Spinal cord (tissue), 9 donors: ENCODE measurements at regions not wholly inside any gene's neighbourhood (a gene's known extent, or its start where the extent isn't known, plus 50 kb on each side); places are given as distances from the start of the nearest gene placed in this dataset.
A peak's percentile ranks its signal among the peaks of the same experiment; 100 is the strongest.

Experiments used
- DNase-seq, 6 donors: peaks; one replicate each; pipeline versions ENCODE4 v3.0.0 to v3.0.0-alpha.2; 2013 to 2015; ENCODE audit warnings: low spot score in 6 of 6, low read depth in 4 of 6
- H3K27ac ChIP-seq: one replicate; pipeline ENCODE4 v1.5.1; 2013; ENCODE audit warnings: low read depth, low read length, control low read depth
- H3K27me3 ChIP-seq: one replicate; pipeline ENCODE4 v1.6.1; 2013; ENCODE audit warnings: low read length; ENCODE audit not compliant: control insufficient read depth, insufficient read depth
- H3K36me3 ChIP-seq: one replicate; pipeline ENCODE4 v1.6.1; 2013; ENCODE audit warnings: low read length; ENCODE audit not compliant: control insufficient read depth, insufficient read depth
- H3K4me1 ChIP-seq: one replicate; pipeline ENCODE4 v1.6.1; 2013; ENCODE audit warnings: low read length; ENCODE audit not compliant: control insufficient read depth, insufficient read depth
- H3K4me3 ChIP-seq: one replicate; pipeline ENCODE4 v1.5.1; 2013; ENCODE audit warnings: low read depth, low read length, control low read depth
- H3K9me3 ChIP-seq: one replicate; pipeline ENCODE4 v1.6.1; 2013; ENCODE audit warnings: low read length; ENCODE audit not compliant: control insufficient read depth, insufficient read depth
- WGBS: methylation state at CpG from one replicate; pipeline ENCODE4 v1.1.5; 2013; ENCODE audit warnings: missing lambda C conversion rate; ENCODE audit not compliant: insufficient coverage; 5-methylcytosine and 5-hydroxymethylcytosine counted together
- donor health status: healthy.

DNA sequence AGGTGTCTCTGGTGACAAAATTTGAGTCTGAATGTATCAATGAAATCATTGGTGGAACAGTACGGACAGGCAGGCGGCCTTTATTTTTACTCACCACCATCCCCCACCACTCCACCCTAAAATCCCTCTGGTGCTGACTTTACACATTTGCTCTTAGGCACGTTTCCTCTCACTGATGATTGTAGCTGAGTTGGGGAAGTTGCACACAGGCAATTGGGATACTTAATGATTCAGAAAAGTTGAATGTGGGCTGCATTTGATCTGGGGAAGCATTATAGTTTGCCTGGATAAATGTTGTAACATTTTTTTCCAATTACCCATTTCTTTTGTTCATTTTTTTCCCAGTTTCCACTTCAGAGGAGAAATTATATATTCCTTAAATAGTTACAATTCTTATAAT is 658.4 kb downstream of the TLR4 start:
- Histone ChIP-seq H3K4me1 (no peaks in the 10 kb centered on the region), H3K9me3 (peaks cover 5% of the 10 kb centered on the region), H3K36me3 (no peaks in the 10 kb centered on the region), H3K27ac (no peak overlapping the region), H3K4me3 (no peak overlapping the region), H3K27me3 (no peaks in the 10 kb centered on the region)
- no peak for DNase-seq
- WGBS, result no CpG with 5 or more reads among the region's 3 CpGs

DNA sequence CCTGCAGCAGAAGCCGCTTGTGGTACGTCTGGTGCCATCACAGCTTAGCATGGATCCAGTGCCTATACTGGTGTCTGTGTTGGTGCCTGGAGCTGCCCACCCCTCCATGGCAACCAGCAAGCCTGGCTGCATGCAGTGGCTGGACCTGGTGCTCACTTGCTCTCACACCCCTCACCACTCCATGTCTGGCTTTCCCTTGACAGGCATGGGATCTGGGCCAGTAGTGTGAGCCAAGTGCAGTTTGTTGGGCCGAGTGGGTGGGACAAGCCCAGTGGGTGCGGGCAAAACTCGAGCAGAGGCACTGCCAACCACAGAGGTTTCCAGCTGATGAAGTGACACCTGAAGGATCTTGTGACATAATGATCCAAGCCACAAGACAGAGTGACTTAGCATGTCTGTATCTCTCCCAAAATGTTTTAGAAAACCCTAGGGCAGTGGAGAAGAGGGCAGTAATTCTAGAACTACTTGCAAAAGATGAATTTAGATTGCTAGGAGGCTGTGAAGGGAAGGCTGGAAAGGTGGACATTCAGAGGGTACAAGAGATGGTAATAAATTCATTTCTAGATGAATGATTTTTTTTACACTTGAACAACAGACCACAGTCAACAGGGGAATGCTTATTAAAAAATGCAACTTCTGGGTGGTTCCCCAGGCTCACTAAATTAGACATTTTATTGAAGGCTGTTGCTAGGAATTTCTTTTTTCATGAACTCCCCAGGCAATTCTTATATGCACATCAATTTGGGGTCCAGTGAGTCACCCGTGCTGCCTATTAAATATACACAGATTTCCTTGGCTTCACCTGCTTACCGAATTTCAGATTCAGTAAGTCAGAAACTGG is 660.3 kb downstream of the TLR4 start:
- no peak overlapping the region for H3K4me3 ChIP-seq
- H3K27ac ChIP-seq, result no peak overlapping the region
- WGBS, result 91% methylated on average over 5 of the region's 7 CpGs
- H3K36me3 ChIP-seq, result no peaks in the 10 kb centered on the region
- no peaks in the 10 kb centered on the region for H3K4me1 ChIP-seq
- no peaks in the 10 kb centered on the region for H3K27me3 ChIP-seq
- DNase-seq, result no peak
- peaks cover 5% of the 10 kb centered on the region for H3K9me3 ChIP-seq

DNA sequence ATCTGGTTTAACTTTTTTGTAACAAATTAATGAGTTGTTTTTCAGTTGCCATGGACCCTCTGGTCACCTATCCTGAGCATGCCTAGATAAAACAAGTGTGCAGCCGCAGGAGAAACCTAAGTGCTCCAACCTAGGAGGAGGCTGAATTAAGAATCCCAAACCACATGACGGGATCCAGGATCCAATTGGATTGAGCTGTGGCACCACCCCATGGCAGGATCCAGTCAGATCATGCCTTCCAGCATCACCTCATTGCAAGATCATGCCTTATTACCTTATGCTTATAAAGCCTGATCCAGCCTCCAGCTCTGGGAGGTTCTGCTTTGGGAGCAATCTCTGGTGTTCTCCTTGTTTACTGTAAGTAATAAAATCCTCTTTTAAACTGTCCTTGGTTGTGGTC is 662.0 kb downstream of the TLR4 start:
- no peak for DNase-seq
- Histone ChIP-seq H3K4me1 (no peaks in the 10 kb centered on the region), H3K9me3 (peaks cover 5% of the 10 kb centered on the region), H3K27me3 (no peaks in the 10 kb centered on the region), H3K36me3 (no peaks in the 10 kb centered on the region), H3K27ac (no peak overlapping the region), H3K4me3 (no peak overlapping the region)
- 94% methylated on average over 2 of the region's 2 CpGs for WGBS

DNA sequence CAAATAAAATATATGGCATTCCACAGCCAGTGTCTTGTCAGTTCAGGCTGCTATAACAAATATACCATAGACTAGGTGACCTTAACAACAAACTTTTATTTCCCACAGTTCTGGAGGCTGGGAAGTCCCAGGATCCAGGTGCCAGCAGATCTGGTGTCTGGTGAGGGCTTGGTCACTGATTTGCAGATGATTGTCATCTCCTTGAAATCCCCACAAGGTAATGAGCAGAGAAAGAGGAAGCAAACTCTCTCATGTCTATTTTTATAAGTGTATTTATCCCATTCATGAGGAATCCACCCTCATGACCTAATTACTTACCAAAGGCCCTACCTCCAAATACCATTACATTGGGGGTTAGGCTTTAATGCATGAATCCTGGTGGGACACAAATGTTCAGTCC is 663.2 kb downstream of the TLR4 start:
- no peaks in the 10 kb centered on the region for H3K4me1 ChIP-seq
- H3K36me3 ChIP-seq, result no peaks in the 10 kb centered on the region
- DNase-seq, result no peak
- no peak overlapping the region for H3K4me3 ChIP-seq
- peaks cover 5% of the 10 kb centered on the region for H3K9me3 ChIP-seq
- H3K27ac ChIP-seq, result no peak overlapping the region
- H3K27me3 ChIP-seq, result no peaks in the 10 kb centered on the region

DNA sequence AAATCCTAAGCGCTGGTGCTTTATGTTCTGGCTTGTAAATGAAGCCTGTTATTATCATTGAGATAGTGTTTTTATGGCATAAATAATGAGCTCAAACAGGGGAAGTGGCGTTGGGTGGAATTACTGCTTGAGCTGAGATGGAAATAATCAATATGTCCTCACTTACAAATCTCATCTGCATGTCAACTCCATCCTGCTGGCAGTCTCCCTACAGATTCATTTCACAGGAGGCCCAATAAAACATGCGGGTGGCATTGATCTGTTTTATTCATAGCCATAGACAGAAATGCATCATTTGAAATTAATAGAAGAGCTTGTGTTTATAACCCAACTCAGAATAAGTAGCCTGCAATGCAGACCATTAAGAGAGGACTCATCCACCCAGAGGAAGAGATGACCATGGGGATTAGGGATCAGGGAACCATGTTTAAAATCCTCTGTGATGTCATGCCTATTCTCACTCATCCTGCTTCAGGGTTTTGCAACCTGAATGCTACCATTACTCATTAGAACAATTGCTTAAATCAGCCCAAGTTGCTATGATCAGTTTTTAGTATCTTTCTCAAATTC is 680.4 kb downstream of the TLR4 start:
- no CpG with 5 or more reads among the region's 3 CpGs for WGBS
- Histone ChIP-seq H3K4me1 (no peaks in the 10 kb centered on the region), H3K4me3 (no peak overlapping the region), H3K9me3 (no peaks in the 10 kb centered on the region), H3K27me3 (no peaks in the 10 kb centered on the region), H3K36me3 (no peaks in the 10 kb centered on the region), H3K27ac (no peak overlapping the region)
- DNase-seq, result peak in 1 of 6 donors; percentile 65

DNA sequence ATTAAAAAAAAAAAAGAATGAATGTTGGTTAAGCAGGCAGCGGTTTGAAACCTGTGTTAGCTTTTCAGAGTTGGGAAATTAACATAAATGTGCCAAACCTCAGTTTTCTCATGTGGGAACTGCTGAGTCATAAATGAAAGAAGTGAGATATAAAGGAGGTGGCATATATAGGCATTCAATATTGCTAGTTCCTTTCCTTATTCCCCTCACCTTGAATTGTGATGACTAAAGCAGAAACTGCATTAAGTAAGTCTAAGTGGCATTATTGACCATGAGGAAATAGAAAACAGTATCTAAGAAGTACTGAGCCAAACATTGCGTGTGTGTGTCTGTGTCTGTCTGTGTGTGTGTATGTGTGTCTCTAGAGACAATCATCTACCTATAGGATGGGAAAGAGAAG is 691.2 kb downstream of the TLR4 start:
- 95% methylated on average over 2 of the region's 2 CpGs for WGBS
- H3K4me1 ChIP-seq, result no peaks in the 10 kb centered on the region
- no peak overlapping the region for H3K27ac ChIP-seq

DNA sequence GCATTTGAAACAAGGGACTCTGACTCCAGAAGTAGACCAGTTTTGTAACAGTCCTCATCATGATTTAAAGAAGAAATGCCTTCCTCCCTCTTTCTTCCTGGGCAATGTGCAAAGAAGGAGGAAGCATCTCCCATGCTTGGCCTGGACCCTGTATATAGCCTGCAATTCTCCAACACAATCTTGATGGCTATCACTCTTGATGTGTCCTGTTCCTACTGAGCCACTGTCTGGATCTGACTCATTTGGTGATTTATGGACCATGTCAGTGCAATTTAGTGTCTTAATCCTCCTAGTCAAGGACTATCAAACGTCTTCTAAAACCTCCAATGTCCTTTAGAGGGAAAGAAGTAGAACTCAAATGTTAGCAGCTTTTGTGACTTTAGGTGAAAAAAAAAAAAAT is 697.3 kb downstream of the TLR4 start:
- DNase-seq, result no peak
- Histone ChIP-seq H3K27me3 (no peaks in the 10 kb centered on the region), H3K36me3 (no peaks in the 10 kb centered on the region), H3K9me3 (no peaks in the 10 kb centered on the region), H3K4me3 (no peak overlapping the region), H3K4me1 (no peaks in the 10 kb centered on the region), H3K27ac (no peak overlapping the region)
- WGBS, result no CpG with 5 or more reads among the region's 1 CpG

More for the DNA sequence above, 691.2 kb downstream of the TLR4 start:
- DNase-seq, result no peak
- no peaks in the 10 kb centered on the region for H3K27me3 ChIP-seq
- H3K36me3 ChIP-seq, result no peaks in the 10 kb centered on the region
- no peaks in the 10 kb centered on the region for H3K9me3 ChIP-seq
- H3K4me3 ChIP-seq, result no peak overlapping the region

DNA sequence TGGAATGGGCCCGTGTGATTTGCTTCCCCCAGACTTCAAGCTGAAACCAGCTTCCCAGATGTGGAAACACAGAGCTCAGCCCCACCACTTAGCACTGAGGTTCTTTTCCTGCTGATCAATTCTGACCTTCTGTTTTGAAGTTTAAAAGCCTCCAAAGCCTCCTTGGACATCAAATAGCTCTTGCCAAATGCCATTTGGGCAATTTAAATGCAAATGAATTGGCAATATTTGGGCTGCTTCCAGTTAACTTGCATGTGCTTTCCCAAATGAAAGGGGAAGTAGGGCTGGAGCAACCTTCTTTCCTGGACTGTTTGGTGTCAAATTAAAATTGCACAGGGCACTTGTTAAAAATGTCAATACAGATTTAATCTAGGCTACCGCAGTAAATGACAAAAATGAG is 710.5 kb downstream of the TLR4 start:
- no peaks in the 10 kb centered on the region for H3K9me3 ChIP-seq
- DNase-seq, result peak in 2 of 6 donors; percentile 43 to 82
- H3K27ac ChIP-seq, result no peak overlapping the region
- no peaks in the 10 kb centered on the region for H3K36me3 ChIP-seq
- H3K4me3 ChIP-seq, result no peak overlapping the region
- 38% methylated on average over 2 of the region's 2 CpGs for WGBS
- no peaks in the 10 kb centered on the region for H3K4me1 ChIP-seq
- H3K27me3 ChIP-seq, result no peaks in the 10 kb centered on the region

DNA sequence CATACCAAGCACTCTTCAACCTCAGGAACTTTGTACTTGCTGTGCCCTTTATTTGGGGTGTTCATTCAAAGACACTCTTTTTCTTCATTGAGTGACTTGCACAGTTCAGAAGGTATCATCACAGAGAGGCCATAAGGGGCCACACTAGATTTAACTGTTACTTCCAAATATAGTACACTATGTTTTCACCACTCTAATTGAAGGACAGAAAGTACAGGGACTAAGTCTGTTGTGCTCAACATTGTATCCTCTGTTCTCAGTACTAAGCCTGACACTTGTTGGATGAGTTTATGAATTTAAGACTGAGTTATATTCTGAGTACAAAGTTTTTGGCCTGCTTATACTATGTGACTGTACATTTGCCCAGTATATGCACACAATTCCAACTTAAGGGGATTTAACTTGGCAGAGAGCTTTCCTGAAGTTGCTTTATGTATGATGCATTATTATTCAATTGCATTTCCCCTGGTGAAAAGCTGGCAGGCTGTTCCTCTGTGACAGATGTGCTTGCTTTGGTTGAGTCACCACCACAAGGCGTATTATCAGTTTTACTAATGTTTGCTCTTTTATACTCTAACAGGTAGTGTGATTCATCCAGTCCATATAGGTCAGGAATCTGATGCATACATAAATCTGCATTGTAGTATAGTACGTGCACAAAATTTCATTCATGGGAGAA is 714.8 kb downstream of the TLR4 start:
- H3K4me3 ChIP-seq, result no peak overlapping the region
- H3K27me3 ChIP-seq, result no peaks in the 10 kb centered on the region
- no peaks in the 10 kb centered on the region for H3K9me3 ChIP-seq
- no CpG with 5 or more reads among the region's 2 CpGs for WGBS
- peak in 2 of 6 donors; percentile 55 to 82 for DNase-seq
- no peak overlapping the region for H3K27ac ChIP-seq
- H3K36me3 ChIP-seq, result no peaks in the 10 kb centered on the region
- H3K4me1 ChIP-seq, result no peaks in the 10 kb centered on the region

DNA sequence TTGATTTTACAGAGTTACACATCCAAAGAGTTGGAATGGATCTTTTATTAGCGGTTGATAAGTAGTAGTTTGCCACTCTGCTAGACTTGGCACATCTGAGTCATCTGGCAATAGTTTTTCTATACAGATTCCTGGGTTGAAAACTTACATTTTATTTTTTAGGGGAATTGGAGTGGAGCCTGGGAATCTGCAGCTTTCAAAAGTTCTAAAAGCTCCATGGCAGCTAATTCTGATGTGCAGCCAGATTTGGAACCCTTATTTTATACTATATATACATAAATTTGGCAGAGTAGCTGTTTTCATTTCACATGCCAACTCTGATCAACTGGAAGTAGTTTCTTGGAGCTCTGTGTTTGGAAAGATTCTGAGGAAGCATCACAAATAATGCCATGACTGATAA is 715.5 kb downstream of the TLR4 start:
- no peaks in the 10 kb centered on the region for H3K27me3 ChIP-seq
- no peaks in the 10 kb centered on the region for H3K36me3 ChIP-seq
- peak in 1 of 6 donors; percentile 71 for DNase-seq
- H3K9me3 ChIP-seq, result no peaks in the 10 kb centered on the region
- H3K4me3 ChIP-seq, result no peak overlapping the region
- H3K4me1 ChIP-seq, result no peaks in the 10 kb centered on the region
- no CpG with 5 or more reads among the region's 1 CpG for WGBS
- H3K27ac ChIP-seq, result no peak overlapping the region
